Rectal smooth muscle tissue (tissue), 1 donor: ENCODE measurements at regions not wholly inside any gene's neighbourhood (a gene's known extent, or its start where the extent isn't known, plus 50 kb on each side); places are given as distances from the start of the nearest gene placed in this dataset.
"Not testable (repeated sequence)": the region's sequence is repeated elsewhere in the genome, so short reads cannot be mapped to it uniquely, and the experiment has no call there.

Experiments
- H3K27ac ChIP-seq: one replicate; pipeline ENCODE4 v1.7.0; 2013; ENCODE audit warnings: low read depth, low read length, inconsistent platforms
- H3K27me3 ChIP-seq: one replicate; pipeline ENCODE4 v1.7.0; 2013; ENCODE audit warnings: low read length; ENCODE audit not compliant: control insufficient read depth, insufficient read depth
- H3K36me3 ChIP-seq: one replicate; pipeline ENCODE4 v1.7.0; 2013; ENCODE audit warnings: low read length; ENCODE audit not compliant: control insufficient read depth, insufficient read depth
- H3K4me1 ChIP-seq: one replicate; pipeline ENCODE4 v1.7.0; 2013; ENCODE audit warnings: low read length; ENCODE audit not compliant: control insufficient read depth, insufficient read depth
- H3K4me3 ChIP-seq: one replicate; pipeline ENCODE4 v1.7.0; 2013; ENCODE audit warnings: low read length
- H3K9ac ChIP-seq: one replicate; pipeline ENCODE4 v1.7.0; 2013; ENCODE audit warnings: low read length

- Histone ChIP-seq H3K4me1 (no peaks in the 10 kb centered on the region), H3K27ac (no peak overlapping the region), H3K27me3 (no peaks in the 10 kb centered on the region), H3K4me3 (no peak overlapping the region), H3K9ac (no peak overlapping the region), H3K36me3 (no peaks in the 10 kb centered on the region)
These were observed 75.9 kb upstream of the HDDC2 start for GRCh38 chr6:125377621-125378020.

- Histone ChIP-seq H3K9ac (no peak overlapping the region), H3K36me3 (no peaks in the 10 kb centered on the region), H3K4me1 (no peaks in the 10 kb centered on the region), H3K4me3 (no peak overlapping the region), H3K27me3 (no peaks in the 10 kb centered on the region), H3K27ac (no peak overlapping the region)
These were observed 77.4 kb upstream of the HDDC2 start for GRCh38 chr6:125379174-125379573.

GRCh38 chr6:125380474-125380873, 78.7 kb upstream of the HDDC2 start:
- no peaks in the 10 kb centered on the region for H3K4me1 ChIP-seq
- H3K27ac ChIP-seq = no peak overlapping the region
- H3K27me3 ChIP-seq = no peaks in the 10 kb centered on the region
- no peak overlapping the region for H3K9ac ChIP-seq
- H3K4me3 ChIP-seq = no peak overlapping the region
- no peaks in the 10 kb centered on the region for H3K36me3 ChIP-seq

- H3K4me3 ChIP-seq, H3K36me3 ChIP-seq, H3K27me3 ChIP-seq, H3K4me1 ChIP-seq, H3K9ac ChIP-seq, H3K27ac ChIP-seq: not testable (repeated sequence)
These were observed 84.6 kb upstream of the HDDC2 start for GRCh38 chr6:125386337-125386736.

GRCh38 chr6:125392682-125393081, 90.9 kb upstream of the HDDC2 start:
- no peaks in the 10 kb centered on the region for H3K27me3 ChIP-seq
- H3K9ac ChIP-seq = no peak overlapping the region
- no peak overlapping the region for H3K27ac ChIP-seq
- no peaks in the 10 kb centered on the region for H3K36me3 ChIP-seq
- no peak overlapping the region for H3K4me3 ChIP-seq
- H3K4me1 ChIP-seq = no peaks in the 10 kb centered on the region

GRCh38 chr6:125393449-125393858, 91.7 kb upstream of the HDDC2 start:
- no peaks in the 10 kb centered on the region for H3K4me1 ChIP-seq
- H3K9ac ChIP-seq = no peak overlapping the region

GRCh38 chr6:125406741-125407140, 105.0 kb upstream of the HDDC2 start:
- no peak overlapping the region for H3K4me3 ChIP-seq
- H3K27me3 ChIP-seq = no peaks in the 10 kb centered on the region
- H3K9ac ChIP-seq = no peak overlapping the region
- H3K27ac ChIP-seq = no peak overlapping the region
- H3K4me1 ChIP-seq = no peaks in the 10 kb centered on the region
- no peaks in the 10 kb centered on the region for H3K36me3 ChIP-seq

More at GRCh38 chr6:125393449-125393858, 91.7 kb upstream of the HDDC2 start:
- H3K27ac ChIP-seq = no peak overlapping the region
- no peaks in the 10 kb centered on the region for H3K27me3 ChIP-seq
- no peaks in the 10 kb centered on the region for H3K36me3 ChIP-seq
- H3K4me3 ChIP-seq = no peak overlapping the region

- H3K4me1 ChIP-seq = no peaks in the 10 kb centered on the region
- H3K27me3 ChIP-seq = no peaks in the 10 kb centered on the region
- no peaks in the 10 kb centered on the region for H3K36me3 ChIP-seq
- H3K4me3 ChIP-seq = no peak overlapping the region
- no peak overlapping the region for H3K27ac ChIP-seq
- H3K9ac ChIP-seq = no peak overlapping the region
These were observed 112.7 kb upstream of the HDDC2 start for GRCh38 chr6:125414507-125414906.

GRCh38 chr6:125415913-125416312, 114.1 kb upstream of the HDDC2 start:
- Histone ChIP-seq H3K27ac (no peak overlapping the region), H3K9ac (no peak overlapping the region), H3K27me3 (no peaks in the 10 kb centered on the region), H3K36me3 (no peaks in the 10 kb centered on the region), H3K4me1 (no peaks in the 10 kb centered on the region), H3K4me3 (no peak overlapping the region)

- H3K27ac ChIP-seq = no peak overlapping the region
- no peak overlapping the region for H3K9ac ChIP-seq
- H3K4me3 ChIP-seq = no peak overlapping the region
- H3K27me3 ChIP-seq = no peaks in the 10 kb centered on the region
- H3K4me1 ChIP-seq = no peaks in the 10 kb centered on the region
- no peaks in the 10 kb centered on the region for H3K36me3 ChIP-seq
These were observed 120.1 kb upstream of the HDDC2 start for GRCh38 chr6:125421836-125422235.

GRCh38 chr6:125423047-125423446, 121.3 kb upstream of the HDDC2 start:
- no peaks in the 10 kb centered on the region for H3K4me1 ChIP-seq
- H3K4me3 ChIP-seq = no peak overlapping the region
- no peaks in the 10 kb centered on the region for H3K27me3 ChIP-seq
- H3K9ac ChIP-seq = no peak overlapping the region
- no peak overlapping the region for H3K27ac ChIP-seq
- H3K36me3 ChIP-seq = no peaks in the 10 kb centered on the region

GRCh38 chr6:125431971-125432370, 130.2 kb upstream of the HDDC2 start:
- H3K27ac ChIP-seq = no peak overlapping the region
- H3K27me3 ChIP-seq = no peaks in the 10 kb centered on the region
- H3K9ac ChIP-seq = no peak overlapping the region
- no peaks in the 10 kb centered on the region for H3K4me1 ChIP-seq
- H3K36me3 ChIP-seq = no peaks in the 10 kb centered on the region
- H3K4me3 ChIP-seq = no peak overlapping the region

- Histone ChIP-seq H3K4me3 (no peak overlapping the region), H3K27me3 (no peaks in the 10 kb centered on the region)
These were observed 131.2 kb upstream of the HDDC2 start for GRCh38 chr6:125432963-125433362.

More at GRCh38 chr6:125432963-125433362, 131.2 kb upstream of the HDDC2 start:
- Histone ChIP-seq H3K36me3 (no peaks in the 10 kb centered on the region), H3K27ac (no peak overlapping the region), H3K4me1 (no peaks in the 10 kb centered on the region), H3K9ac (no peak overlapping the region)
